BE2C (cell line): ENCODE measurements at regions not wholly inside any gene's neighbourhood (a gene's known extent, or its start where the extent isn't known, plus 50 kb on each side); places are given as distances from the start of the nearest gene placed in this dataset.

ENCODE experiments used
- DNase-seq: peaks from one replicate; pipeline ENCODE4 v3.0.0-alpha.2; 2020
- H3K27me3 ChIP-seq: fragments of 250-450 bp; sonication (Bioruptor Pico); 2 replicates; pipeline ENCODE4 v1.5.1; 2020; ENCODE audit warnings: mild to moderate bottlenecking
- H3K36me3 ChIP-seq: fragments of 250-450 bp; sonication (Bioruptor Pico); 2 replicates; pipeline ENCODE4 v1.5.1; 2020; ENCODE audit warnings: mild to moderate bottlenecking
- H3K4me1 ChIP-seq: fragments of 250-450 bp; sonication (Bioruptor Pico); 2 replicates; pipeline ENCODE4 v1.5.1; 2020
- H3K4me3 ChIP-seq: 2 replicates; pipeline ENCODE4 v1.5.1; 2011; ENCODE audit warnings: low read depth, low read length
- H3K9me3 ChIP-seq: fragments of 250-450 bp; sonication (Bioruptor Pico); 2 replicates; pipeline ENCODE4 v1.5.1; 2020
- CTCF ChIP-seq: IDR thresholded peaks from 2 replicates; pipeline ENCODE4 v1.5.1; 2012; ENCODE audit warnings: mild to moderate bottlenecking, low read depth, low read length

GRCh38 chr6:44674226-44675155 is 287.0 kb downstream of the CDC5L start:
- DNase-seq = no peak
- no peaks in the 10 kb centered on the region for H3K27me3 ChIP-seq
- TF ChIP-seq CTCF = no peak
- H3K36me3 ChIP-seq = no peaks in the 10 kb centered on the region
- no peaks in the 10 kb centered on the region for H3K9me3 ChIP-seq
- no peaks in the 10 kb centered on the region for H3K4me1 ChIP-seq
- no peak overlapping the region for H3K4me3 ChIP-seq

- TF ChIP-seq CTCF = no peak
- Histone ChIP-seq H3K4me1 (no peaks in the 10 kb centered on the region), H3K9me3 (no peaks in the 10 kb centered on the region), H3K27me3 (no peaks in the 10 kb centered on the region), H3K4me3 (no peak overlapping the region), H3K36me3 (no peaks in the 10 kb centered on the region)
- DNase-seq = no peak
These were observed 287.9 kb downstream of the CDC5L start for GRCh38 chr6:44675449-44675848.

- Histone ChIP-seq H3K9me3 (no peaks in the 10 kb centered on the region), H3K36me3 (no peaks in the 10 kb centered on the region), H3K27me3 (no peaks in the 10 kb centered on the region), H3K4me1 (no peaks in the 10 kb centered on the region), H3K4me3 (no peak overlapping the region)
- peak; percentile 48 for DNase-seq
- TF ChIP-seq CTCF = no peak
These were observed 288.8 kb downstream of the CDC5L start for GRCh38 chr6:44676246-44676790.

GRCh38 chr6:44676826-44677433 is 289.4 kb downstream of the CDC5L start:
- DNase-seq = no peak
- TF ChIP-seq CTCF = no peak
- Histone ChIP-seq H3K27me3 (no peaks in the 10 kb centered on the region), H3K4me1 (no peaks in the 10 kb centered on the region), H3K36me3 (no peaks in the 10 kb centered on the region), H3K4me3 (no peak overlapping the region), H3K9me3 (no peaks in the 10 kb centered on the region)

GRCh38 chr6:44678252-44678935 is 290.9 kb downstream of the CDC5L start:
- TF ChIP-seq CTCF = no peak
- Histone ChIP-seq H3K27me3 (no peaks in the 10 kb centered on the region), H3K9me3 (no peaks in the 10 kb centered on the region), H3K36me3 (no peaks in the 10 kb centered on the region), H3K4me3 (no peak overlapping the region), H3K4me1 (no peaks in the 10 kb centered on the region)
- DNase-seq = no peak
